ENCODE measurements at regions not wholly inside any gene's neighbourhood (a gene's known extent, or its start where the extent isn't known, plus 50 kb on each side); places are given as distances from the start of the nearest gene placed in this dataset.
A peak's percentile ranks its signal among the peaks of the same experiment; 100 is the strongest.

- DNase-seq (ENCODE audit: low read depth in 3 of 3, low spot score in 2 of 3): no peak
Measured at GRCh38 chr4:124015766-124016165, 619.2 kb downstream of the SPRY1 start.

DNA sequence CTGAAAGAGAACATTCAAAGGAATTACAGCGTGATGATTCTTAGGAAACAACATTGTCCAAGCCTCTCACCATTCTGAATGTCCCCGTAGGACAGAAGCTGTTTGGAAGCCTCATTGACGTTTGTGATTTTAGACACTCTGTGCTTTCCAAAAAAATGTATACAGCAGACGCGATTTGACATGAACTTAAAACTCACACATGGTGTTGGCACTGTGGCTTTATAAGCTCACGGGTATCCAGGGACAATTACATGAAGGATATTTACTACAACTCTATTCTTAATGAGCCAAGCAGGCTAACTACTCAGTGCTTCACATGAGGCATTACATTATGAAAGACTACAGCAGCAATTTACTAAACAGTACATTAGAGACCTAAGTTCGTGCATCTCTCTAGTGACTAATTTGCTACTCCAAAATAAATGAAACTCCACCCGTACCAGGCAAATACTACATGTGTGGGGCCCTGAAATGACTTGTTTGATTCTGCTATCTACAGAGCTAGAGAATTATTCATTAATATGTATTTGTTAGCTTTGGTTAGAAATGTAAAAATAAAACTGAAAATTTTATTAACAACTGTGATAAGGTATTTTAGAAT, 620.7 kb downstream of the SPRY1 start:
- DNase-seq (ENCODE audit: low read depth in 3 of 3, low spot score in 2 of 3): no peak

DNA sequence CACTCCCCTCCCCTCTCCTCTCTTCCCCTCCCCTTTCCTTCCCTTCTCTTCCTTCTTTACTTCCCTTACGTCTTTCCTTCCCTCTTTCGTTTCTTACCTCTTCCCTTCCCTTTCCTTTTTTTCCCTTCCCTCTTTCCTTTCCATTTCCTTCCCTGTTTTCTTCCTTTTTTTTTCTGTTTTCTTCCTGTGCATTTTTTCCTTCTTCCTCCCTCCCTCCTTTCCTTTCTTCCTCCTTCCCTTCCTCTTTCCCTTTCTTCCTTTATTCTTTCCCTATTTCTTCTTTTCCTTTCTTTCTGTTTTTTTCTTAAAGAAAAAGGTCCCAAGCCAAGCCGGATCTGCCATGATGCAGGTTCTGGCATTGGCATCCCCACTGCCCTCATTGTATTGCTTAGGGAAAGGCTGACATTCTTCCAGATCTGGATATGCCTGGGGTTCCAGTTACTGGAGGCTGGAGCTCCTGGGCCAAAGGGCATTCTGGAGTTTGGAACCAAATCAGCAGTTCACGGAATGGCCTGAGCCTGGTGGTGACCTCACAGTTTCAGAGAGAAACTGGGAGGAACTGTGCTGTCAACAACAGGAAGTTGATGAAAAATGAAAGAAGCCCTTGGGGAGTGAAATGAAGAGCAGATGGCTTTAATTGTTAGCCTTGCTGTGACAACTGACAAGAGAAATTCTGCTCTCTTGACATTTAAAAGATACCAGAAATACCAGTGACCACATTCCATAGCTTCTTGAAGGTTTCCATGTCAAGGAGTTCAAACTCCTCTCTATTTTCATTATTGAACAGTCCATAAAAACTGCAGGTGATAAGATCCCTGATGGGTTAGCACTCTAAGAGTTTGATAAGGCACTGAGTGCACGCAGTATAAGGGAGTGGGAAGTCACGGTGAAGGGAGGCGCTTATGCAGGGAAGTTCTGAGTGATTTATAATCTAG, 622.1 kb downstream of the SPRY1 start:
- DNase-seq (ENCODE audit: low read depth in 3 of 3, low spot score in 2 of 3): peak in 2 of 3 donors; percentile 31 to 36

DNA sequence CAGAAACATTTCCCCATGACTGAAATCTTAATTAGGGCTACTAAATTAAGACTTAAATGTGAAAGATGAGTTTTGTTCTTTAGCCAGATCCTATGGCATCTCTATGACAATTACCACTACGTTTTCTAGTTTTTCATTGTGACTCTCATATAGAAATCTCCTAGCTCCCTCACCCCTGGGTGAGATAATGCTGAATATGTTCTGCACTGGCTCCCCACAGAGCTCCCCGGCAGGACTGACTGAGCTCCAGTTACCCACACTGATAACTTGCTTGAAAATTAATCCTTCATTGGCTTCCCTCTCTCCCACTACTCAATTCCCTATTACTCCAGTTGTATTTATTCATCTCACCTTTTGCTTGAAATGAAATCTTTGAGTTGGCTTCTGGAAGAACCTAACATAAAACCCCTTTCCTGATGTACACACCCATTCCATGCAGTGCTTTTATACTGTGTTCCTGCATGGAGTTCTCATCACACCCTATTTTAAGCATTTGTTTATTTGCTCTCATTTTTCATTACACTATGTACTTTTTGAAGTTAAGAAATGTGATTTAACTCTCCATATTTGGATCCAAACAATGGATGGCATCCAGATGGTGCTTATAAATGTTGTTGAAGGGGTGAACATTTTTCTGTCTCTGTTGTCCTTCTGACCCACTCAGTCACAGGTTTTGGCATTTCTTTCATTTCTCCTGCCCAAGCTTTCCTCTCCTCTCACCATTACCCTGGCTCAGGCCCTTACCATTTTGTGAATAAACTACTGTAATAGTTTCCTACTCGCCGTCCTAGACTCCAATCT, 623.4 kb downstream of the SPRY1 start:
- DNase-seq (ENCODE audit: low read depth in 3 of 3, low spot score in 2 of 3): no peak

- no peak for DNase-seq (ENCODE audit: low read depth in 3 of 3, low spot score in 2 of 3)
Measured at GRCh38 chr4:124025000-124025399, 628.4 kb downstream of the SPRY1 start.

- DNase-seq (ENCODE audit: low read depth in 3 of 3, low spot score in 2 of 3): no peak
Measured at GRCh38 chr4:124025428-124025827, 628.8 kb downstream of the SPRY1 start.

DNA sequence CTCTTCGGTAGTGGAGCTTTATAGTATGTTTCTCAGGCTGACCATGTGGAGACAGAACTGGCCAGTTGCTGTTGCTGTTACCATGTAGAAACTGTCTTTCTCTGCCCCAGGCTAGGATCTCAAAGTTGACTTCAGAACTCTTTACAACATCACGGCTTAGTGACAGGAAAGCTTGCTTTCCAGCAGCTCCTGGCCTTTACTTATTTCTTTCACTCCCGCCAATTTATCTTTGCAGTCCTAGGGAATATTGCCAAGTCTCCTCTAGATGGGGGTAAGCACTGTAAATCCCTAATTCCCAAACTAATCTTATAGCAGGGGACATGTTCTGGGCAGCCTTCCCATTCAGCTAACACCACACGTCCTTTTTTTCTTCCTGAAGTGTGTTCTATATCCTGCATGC, 631.6 kb downstream of the SPRY1 start:
- peak in 1 of 3 donors; percentile 36 for DNase-seq (ENCODE audit: low read depth in 3 of 3, low spot score in 2 of 3)

- DNase-seq (ENCODE audit: low read depth in 3 of 3, low spot score in 2 of 3): no peak
Measured at GRCh38 chr4:124030147-124030546, 633.6 kb downstream of the SPRY1 start.

GRCh38 chr4:124032035-124032434, 635.4 kb downstream of the SPRY1 start:
- no peak for DNase-seq (ENCODE audit: low read depth in 3 of 3, low spot score in 2 of 3)

GRCh38 chr4:124035364-124036041, 638.9 kb downstream of the SPRY1 start:
- no peak for DNase-seq (ENCODE audit: low read depth in 3 of 3, low spot score in 2 of 3)

DNA sequence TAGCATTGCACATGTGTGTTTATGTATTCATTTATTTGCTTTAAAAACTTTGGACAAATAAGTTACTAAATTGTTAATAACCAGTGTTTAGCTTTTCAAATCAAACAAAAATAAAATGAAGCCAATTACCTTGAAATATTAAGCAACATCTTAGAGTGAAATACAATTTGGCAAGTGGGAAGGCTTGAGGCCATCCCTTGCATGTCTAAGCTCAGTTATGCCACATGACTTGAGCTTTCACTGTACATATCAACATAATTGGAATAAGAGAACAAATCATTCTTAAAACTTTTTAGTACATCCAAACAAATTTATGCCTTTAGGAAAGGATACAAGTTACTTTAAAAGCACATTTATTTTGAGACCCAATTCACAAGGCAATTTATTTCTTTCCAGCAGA, 640.6 kb downstream of the SPRY1 start:
- no peak for DNase-seq (ENCODE audit: low read depth in 3 of 3, low spot score in 2 of 3)

- no peak for DNase-seq (ENCODE audit: low read depth in 3 of 3, low spot score in 2 of 3)
Measured at GRCh38 chr4:124044330-124044729, 647.7 kb downstream of the SPRY1 start.

DNA sequence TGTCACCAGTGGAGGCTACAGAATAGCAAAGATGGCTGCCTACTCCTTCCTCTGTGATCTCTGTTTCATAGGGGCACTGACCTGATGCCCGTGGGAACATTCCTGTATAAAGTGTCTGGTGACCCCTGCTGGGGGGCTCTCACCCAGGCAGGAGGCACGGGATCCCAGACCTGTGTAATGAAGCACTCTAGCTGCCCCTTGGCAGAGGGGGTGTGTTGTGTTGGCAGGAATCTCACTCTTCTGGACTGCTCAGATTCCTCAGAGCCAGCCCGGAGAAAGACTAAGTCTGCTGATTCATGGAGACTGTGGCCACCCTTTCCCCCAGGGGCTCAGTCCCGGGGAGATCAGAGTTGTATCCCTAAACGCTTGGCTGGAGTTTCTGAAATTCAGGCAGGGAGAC, 648.3 kb downstream of the SPRY1 start:
- no peak for DNase-seq (ENCODE audit: low read depth in 3 of 3, low spot score in 2 of 3)

DNA sequence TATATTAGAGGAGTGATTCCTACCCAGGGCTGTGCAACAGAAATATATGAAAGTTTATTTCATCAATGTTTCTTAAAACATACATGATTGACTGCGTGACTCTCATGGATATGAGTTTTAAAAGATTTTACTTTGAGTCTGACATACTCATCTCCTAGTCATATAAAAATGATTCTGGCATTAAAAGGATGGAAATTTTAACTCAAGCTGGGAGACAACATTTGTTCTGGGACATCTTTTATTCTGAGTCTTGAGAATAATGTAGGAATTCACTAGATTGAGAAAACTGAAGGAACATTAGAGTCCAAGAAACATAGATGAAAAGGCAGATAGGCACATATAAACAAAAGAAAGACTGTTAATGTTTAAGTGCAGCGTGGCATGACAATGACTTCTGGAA, 649.6 kb downstream of the SPRY1 start:
- no peak for DNase-seq (ENCODE audit: low read depth in 3 of 3, low spot score in 2 of 3)

GRCh38 chr4:124053872-124054538, 657.4 kb downstream of the SPRY1 start:
- no peak for DNase-seq (ENCODE audit: low read depth in 3 of 3, low spot score in 2 of 3)

DNA sequence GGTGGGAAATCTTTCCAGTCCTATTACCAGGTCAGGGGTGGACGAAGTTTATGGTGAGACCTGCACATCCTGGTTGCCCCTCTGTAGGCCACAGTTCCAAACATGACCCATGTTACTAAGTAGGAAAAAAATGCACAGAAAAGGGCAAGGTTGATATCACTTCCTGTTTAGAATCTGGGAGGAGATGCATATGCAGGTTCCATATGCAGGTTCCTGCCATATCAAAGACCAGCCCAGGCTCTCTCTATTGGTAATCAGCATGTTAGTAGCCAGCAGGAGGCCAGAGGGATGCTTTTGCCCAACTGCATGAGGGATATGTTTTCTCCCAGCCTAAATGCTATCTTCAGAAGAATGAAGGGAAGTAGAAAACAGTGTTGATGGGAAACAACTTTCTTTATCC, 657.2 kb downstream of the ANKRD50 start:
- DNase-seq (ENCODE audit: low read depth in 3 of 3, low spot score in 2 of 3): no peak

DNA sequence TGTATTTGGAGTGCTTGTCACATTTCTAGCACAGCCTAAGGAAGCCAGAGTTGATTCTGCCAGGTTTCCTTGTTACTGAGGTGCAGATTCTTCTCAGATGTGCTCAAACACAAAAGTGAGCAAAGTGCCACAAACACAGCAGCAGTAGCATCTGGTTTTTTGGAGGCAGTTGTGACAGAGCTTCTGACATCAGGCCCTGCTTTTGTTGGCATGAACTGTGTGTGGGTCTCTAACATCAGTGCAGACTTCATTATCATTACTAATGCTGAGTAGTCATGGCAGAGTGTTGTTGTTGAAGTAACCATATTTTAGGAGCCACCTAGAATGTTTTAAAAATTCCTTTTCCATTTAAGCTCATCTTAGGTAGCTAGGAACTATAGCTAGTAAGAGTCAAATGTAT, 656.6 kb downstream of the ANKRD50 start:
- DNase-seq (ENCODE audit: low read depth in 3 of 3, low spot score in 2 of 3): no peak

GRCh38 chr4:124060261-124060918, 652.1 kb downstream of the ANKRD50 start:
- DNase-seq (ENCODE audit: low read depth in 3 of 3, low spot score in 2 of 3): no peak

GRCh38 chr4:124061413-124061812, 651.1 kb downstream of the ANKRD50 start:
- DNase-seq (ENCODE audit: low read depth in 3 of 3, low spot score in 2 of 3): no peak

- DNase-seq (ENCODE audit: low read depth in 3 of 3, low spot score in 2 of 3): no peak
Measured at GRCh38 chr4:124065422-124065821, 647.1 kb downstream of the ANKRD50 start.

Data from right renal cortex interstitium (tissue), 3 donors.